A204.1 (cell line): ENCODE measurements at regions not wholly inside any gene's neighbourhood (a gene's known extent, or its start where the extent isn't known, plus 50 kb on each side); places are given as distances from the start of the nearest gene placed in this dataset.
"Not testable (repeated sequence)": the region's sequence is repeated elsewhere in the genome, so short reads cannot be mapped to it uniquely, and the experiment has no call there.

Experiments
- FAIRE-seq: peaks from 2 replicates; lab custom pipeline; 2012; peaks lifted over from hg19 to GRCh38; lab: Jason Lieb, UNC

- FAIRE-seq: no peak
Observed at GRCh38 chr14:44785096-44785495, 176.7 kb downstream of the KLHL28 start.

- FAIRE-seq: no peak
Observed at GRCh38 chr14:44783901-44784300, 177.8 kb downstream of the KLHL28 start.

- FAIRE-seq: no peak
Observed at GRCh38 chr14:44782775-44783238, 178.9 kb downstream of the KLHL28 start.

GRCh38 chr14:44780989-44781388 is 180.8 kb downstream of the KLHL28 start:
- FAIRE-seq: no peak

GRCh38 chr14:44778604-44779003 is 183.1 kb downstream of the KLHL28 start:
- no peak for FAIRE-seq

- no peak for FAIRE-seq
Observed at GRCh38 chr14:44777584-44777983, 184.2 kb downstream of the KLHL28 start.

GRCh38 chr14:44775248-44775647 is 186.5 kb downstream of the KLHL28 start:
- no peak for FAIRE-seq

- peak; percentile 16 for FAIRE-seq
Observed at GRCh38 chr14:44774396-44774795, 187.4 kb downstream of the KLHL28 start.

- no peak for FAIRE-seq
Observed at GRCh38 chr14:44771496-44771895, 190.3 kb downstream of the KLHL28 start.

GRCh38 chr14:44770201-44770600 is 191.5 kb downstream of the KLHL28 start:
- no peak for FAIRE-seq

GRCh38 chr14:44768935-44769334 is 192.8 kb downstream of the KLHL28 start:
- no peak for FAIRE-seq

- FAIRE-seq: no peak
Observed at GRCh38 chr14:44767646-44768173, 194.0 kb downstream of the KLHL28 start.

GRCh38 chr14:44766285-44766684 is 195.5 kb downstream of the KLHL28 start:
- FAIRE-seq: no peak

GRCh38 chr14:44763356-44763755 is 198.4 kb downstream of the KLHL28 start:
- no peak for FAIRE-seq

GRCh38 chr14:44759277-44759676 is 202.5 kb downstream of the KLHL28 start:
- FAIRE-seq: no peak

- FAIRE-seq: no peak
Observed at GRCh38 chr14:44756554-44756953, 205.2 kb downstream of the KLHL28 start.

- no peak for FAIRE-seq
Observed at GRCh38 chr14:44745371-44745770, 216.4 kb downstream of the KLHL28 start.

- no peak for FAIRE-seq
Observed at GRCh38 chr14:44742202-44742601, 219.5 kb downstream of the KLHL28 start.

- no peak for FAIRE-seq
Observed at GRCh38 chr14:44741431-44741830, 220.3 kb downstream of the KLHL28 start.

GRCh38 chr14:44736326-44736725 is 225.4 kb downstream of the KLHL28 start:
- FAIRE-seq: no peak

- FAIRE-seq: no peak
Observed at GRCh38 chr14:44732144-44732543, 225.1 kb upstream of the FSCB start.

- FAIRE-seq: no peak
Observed at GRCh38 chr14:44730860-44731259, 223.8 kb upstream of the FSCB start.

GRCh38 chr14:44721395-44721794 is 214.3 kb upstream of the FSCB start:
- not testable (repeated sequence) for FAIRE-seq

GRCh38 chr14:44720707-44721106 is 213.6 kb upstream of the FSCB start:
- FAIRE-seq: no peak
